ENCODE measurements at regions not wholly inside any gene's neighbourhood (a gene's known extent, or its start where the extent isn't known, plus 50 kb on each side); places are given as distances from the start of the nearest gene placed in this dataset.

GRCh38 chr1:214823311-214824117 is 220.5 kb downstream of the CENPF start:
- no peak for DNase-seq (ENCODE audit: low spot score)

GRCh38 chr1:214824763-214825162 is 221.8 kb downstream of the CENPF start:
- no peak for DNase-seq (ENCODE audit: low spot score)

GRCh38 chr1:214826619-214827018 is 223.6 kb downstream of the CENPF start:
- DNase-seq (ENCODE audit: low spot score), result no peak

- DNase-seq (ENCODE audit: low spot score), result no peak
These were observed 224.9 kb downstream of the CENPF start for GRCh38 chr1:214827883-214828282.

- no peak for DNase-seq (ENCODE audit: low spot score)
These were observed 227.9 kb downstream of the CENPF start for GRCh38 chr1:214830941-214831340.

- DNase-seq (ENCODE audit: low spot score), result no peak
These were observed 229.0 kb downstream of the CENPF start for GRCh38 chr1:214831956-214832355.

- DNase-seq (ENCODE audit: low spot score), result no peak
These were observed 230.3 kb downstream of the CENPF start for GRCh38 chr1:214833178-214833756.

- DNase-seq (ENCODE audit: low spot score), result no peak
These were observed 234.4 kb downstream of the CENPF start for GRCh38 chr1:214837376-214837775.

- no peak for DNase-seq (ENCODE audit: low spot score)
These were observed 235.4 kb downstream of the CENPF start for GRCh38 chr1:214838351-214838750.

- no peak for DNase-seq (ENCODE audit: low spot score)
These were observed 237.4 kb downstream of the CENPF start for GRCh38 chr1:214840356-214840755.

GRCh38 chr1:214842856-214843255 is 239.7 kb upstream of the KCNK2 start:
- DNase-seq (ENCODE audit: low spot score), result no peak

GRCh38 chr1:214843281-214843680 is 239.3 kb upstream of the KCNK2 start:
- no peak for DNase-seq (ENCODE audit: low spot score)

- no peak for DNase-seq (ENCODE audit: low spot score)
These were observed 238.2 kb upstream of the KCNK2 start for GRCh38 chr1:214844319-214844718.

GRCh38 chr1:214846276-214846675 is 236.3 kb upstream of the KCNK2 start:
- DNase-seq (ENCODE audit: low spot score), result no peak

- DNase-seq (ENCODE audit: low spot score), result no peak
These were observed 235.3 kb upstream of the KCNK2 start for GRCh38 chr1:214847071-214847810.

- DNase-seq (ENCODE audit: low spot score), result no peak
These were observed 234.4 kb upstream of the KCNK2 start for GRCh38 chr1:214848101-214848500.

GRCh38 chr1:214850432-214851050 is 232.0 kb upstream of the KCNK2 start:
- no peak for DNase-seq (ENCODE audit: low spot score)

GRCh38 chr1:214853340-214853739 is 229.2 kb upstream of the KCNK2 start:
- no peak for DNase-seq (ENCODE audit: low spot score)

GRCh38 chr1:214854126-214854875 is 228.2 kb upstream of the KCNK2 start:
- no peak for DNase-seq (ENCODE audit: low spot score)

- DNase-seq (ENCODE audit: low spot score), result no peak
These were observed 225.7 kb upstream of the KCNK2 start for GRCh38 chr1:214856843-214857242.

GRCh38 chr1:214857716-214858115 is 224.8 kb upstream of the KCNK2 start:
- no peak for DNase-seq (ENCODE audit: low spot score)

GRCh38 chr1:214859647-214860046 is 222.9 kb upstream of the KCNK2 start:
- no peak for DNase-seq (ENCODE audit: low spot score)
